DOHH2 (cell line): ENCODE measurements at regions not wholly inside any gene's neighbourhood (a gene's known extent, or its start where the extent isn't known, plus 50 kb on each side); places are given as distances from the start of the nearest gene placed in this dataset.

ENCODE experiments used
- H3F3A ChIP-seq: fragments of 200-600 bp; sonication (generic), shearing (Covaris generic); 2 replicates; pipeline ENCODE4 v1.6.0; 2016; ENCODE audit warnings: antibody characterized with exemption, mild to moderate bottlenecking; ENCODE audit not compliant: control insufficient read depth, insufficient read depth
- H3K27ac ChIP-seq: fragments of 200-600 bp; sonication (generic); 2 replicates; pipeline ENCODE4 v1.5.1; 2014; ENCODE audit warnings: low read depth, mild to moderate bottlenecking, low read length, moderate library complexity
- H3K27me3 ChIP-seq: fragments of 200-600 bp; sonication (generic); 2 replicates; pipeline ENCODE4 v1.6.1; 2014; ENCODE audit warnings: mild to moderate bottlenecking, low read length, mixed read lengths; ENCODE audit not compliant: control insufficient read depth
- H3K36me3 ChIP-seq: fragments of 200-600 bp; sonication (generic); 2 replicates; pipeline ENCODE4 v1.6.1; 2014; ENCODE audit warnings: mild to moderate bottlenecking, low read length, moderate library complexity, mixed read lengths; ENCODE audit not compliant: control insufficient read depth
- H3K4me1 ChIP-seq: fragments of 200-600 bp; sonication (generic); 2 replicates; pipeline ENCODE4 v1.6.1; 2014; ENCODE audit warnings: mild to moderate bottlenecking, low read length, mixed read lengths; ENCODE audit not compliant: control insufficient read depth
- H3K4me2 ChIP-seq: fragments of 200-600 bp; sonication (generic); 2 replicates; pipeline ENCODE4 v1.6.0; 2014; ENCODE audit warnings: mild to moderate bottlenecking, low read length, moderate library complexity
- H3K4me3 ChIP-seq: fragments of 200-600 bp; sonication (generic); 2 replicates; pipeline ENCODE4 v1.5.1; 2014; ENCODE audit warnings: mild to moderate bottlenecking, low read length, mixed read lengths
- H3K79me2 ChIP-seq: fragments of 200-600 bp; sonication (generic); 2 replicates; pipeline ENCODE4 v1.6.1; 2014; ENCODE audit warnings: mild to moderate bottlenecking, low read length, mixed read lengths; ENCODE audit not compliant: control insufficient read depth
- H3K9me2 ChIP-seq: fragments of 200-600 bp; sonication (generic); replicated peaks from 2 replicates; pipeline ENCODE4 v1.6.1; 2014; ENCODE audit warnings: mild to moderate bottlenecking, low read length, mixed read lengths; ENCODE audit not compliant: control insufficient read depth
- H3K9me3 ChIP-seq: fragments of 200-600 bp; sonication (generic); 2 replicates; pipeline ENCODE4 v1.6.1; 2014; ENCODE audit warnings: antibody characterized with exemption, low read length, mixed read lengths; ENCODE audit not compliant: control insufficient read depth, insufficient read depth
- H4K20me1 ChIP-seq: fragments of 200-600 bp; sonication (generic); 2 replicates; pipeline ENCODE4 v1.6.0; 2014; ENCODE audit warnings: low read depth, mild to moderate bottlenecking, antibody characterized with exemption, low read length, moderate library complexity; ENCODE audit not compliant: control insufficient read depth, insufficient read depth
- CTCF ChIP-seq: fragments of 200-600 bp; sonication (generic); IDR thresholded peaks from one replicate; pipeline ENCODE4 v1.5.1; 2014; ENCODE audit warnings: antibody characterized with exemption, mild to moderate bottlenecking, low read depth, low read length; ENCODE audit not compliant: poor library complexity, severe bottlenecking
- EZH2phosphoT487 ChIP-seq: fragments of 200-600 bp; sonication (generic); IDR thresholded peaks from 2 replicates; pipeline ENCODE4 v1.6.1; 2017; ENCODE audit warnings: borderline replicate concordance, mild to moderate bottlenecking, antibody characterized with exemption, low read length, moderate library complexity, mixed read lengths

GRCh38 chr14:79947440-79948054 is 263.8 kb downstream of the DIO2 start:
- H3K4me1 ChIP-seq: no peaks in the 10 kb centered on the region
- H3K27me3 ChIP-seq: no peaks in the 10 kb centered on the region
- no peaks in the 10 kb centered on the region for H3F3A ChIP-seq
- H3K27ac ChIP-seq: no peak overlapping the region
- H3K9me2 ChIP-seq: no peaks in the 10 kb centered on the region
- H3K4me3 ChIP-seq: no peak overlapping the region
- no peak overlapping the region for H3K4me2 ChIP-seq
- H3K9me3 ChIP-seq: no peaks in the 10 kb centered on the region
- TF ChIP-seq EZH2phosphoT487 (no peak), CTCF (no peak)
- H4K20me1 ChIP-seq: no peaks in the 10 kb centered on the region
- no peaks in the 10 kb centered on the region for H3K36me3 ChIP-seq
- no peaks in the 10 kb centered on the region for H3K79me2 ChIP-seq

GRCh38 chr14:79939235-79939634 is 272.1 kb downstream of the DIO2 start:
- TF ChIP-seq EZH2phosphoT487 (no peak), CTCF (no peak)
- H3K9me2 ChIP-seq: no peaks in the 10 kb centered on the region
- H3F3A ChIP-seq: no peaks in the 10 kb centered on the region
- no peaks in the 10 kb centered on the region for H3K27me3 ChIP-seq
- no peaks in the 10 kb centered on the region for H3K79me2 ChIP-seq
- no peak overlapping the region for H3K27ac ChIP-seq
- H3K4me2 ChIP-seq: no peak overlapping the region
- no peaks in the 10 kb centered on the region for H3K4me1 ChIP-seq
- no peaks in the 10 kb centered on the region for H3K36me3 ChIP-seq
- no peaks in the 10 kb centered on the region for H4K20me1 ChIP-seq
- no peaks in the 10 kb centered on the region for H3K9me3 ChIP-seq
- no peak overlapping the region for H3K4me3 ChIP-seq

GRCh38 chr14:79938185-79938584 is 273.1 kb downstream of the DIO2 start:
- no peak for TF ChIP-seq CTCF
- no peak for TF ChIP-seq EZH2phosphoT487
- Histone ChIP-seq H3K9me3 (no peaks in the 10 kb centered on the region), H3K4me2 (no peak overlapping the region), H3K4me3 (no peak overlapping the region), H3K4me1 (no peaks in the 10 kb centered on the region), H4K20me1 (no peaks in the 10 kb centered on the region), H3K36me3 (no peaks in the 10 kb centered on the region), H3F3A (no peaks in the 10 kb centered on the region), H3K79me2 (no peaks in the 10 kb centered on the region), H3K9me2 (no peaks in the 10 kb centered on the region), H3K27ac (no peak overlapping the region), H3K27me3 (no peaks in the 10 kb centered on the region)

- Histone ChIP-seq H3K27me3 (no peaks in the 10 kb centered on the region), H3K79me2 (no peaks in the 10 kb centered on the region), H3K4me1 (no peaks in the 10 kb centered on the region), H3K9me2 (no peaks in the 10 kb centered on the region), H3K4me2 (no peak overlapping the region), H3K4me3 (no peak overlapping the region), H3F3A (no peaks in the 10 kb centered on the region), H3K27ac (no peak overlapping the region), H4K20me1 (no peaks in the 10 kb centered on the region), H3K9me3 (no peaks in the 10 kb centered on the region), H3K36me3 (no peaks in the 10 kb centered on the region)
- TF ChIP-seq EZH2phosphoT487 (no peak), CTCF (no peak)
Observed at GRCh38 chr14:79937433-79937832, 273.9 kb downstream of the DIO2 start.
